ENCODE measurements at regions not wholly inside any gene's neighbourhood (a gene's known extent, or its start where the extent isn't known, plus 50 kb on each side); places are given as distances from the start of the nearest gene placed in this dataset.

- no peak for TF ChIP-seq CTCF (IDR thresholded peaks at IDR 0.05; ENCODE audit: low read depth, low read length)
- no peak for TF ChIP-seq POLR2A (IDR thresholded peaks at IDR 0.05; ENCODE audit: extremely low read depth, insufficient read length)
Measured at GRCh38 chr2:234587341-234588053, 90.6 kb upstream of the ARL4C start.
